Middle frontal gyrus (tissue), 1 donor: ENCODE measurements at regions not wholly inside any gene's neighbourhood (a gene's known extent, or its start where the extent isn't known, plus 50 kb on each side); places are given as distances from the start of the nearest gene placed in this dataset.

Source experiments
- DNase-seq: peaks from one replicate; pipeline ENCODE4 v3.0.0-alpha.2; 2015; ENCODE audit warnings: low spot score; ENCODE audit errors: extremely low spot score

GRCh38 chr12:3964439-3964838 lies 91.2 kb upstream of the PARP11 start:
- no peak for DNase-seq

DNA sequence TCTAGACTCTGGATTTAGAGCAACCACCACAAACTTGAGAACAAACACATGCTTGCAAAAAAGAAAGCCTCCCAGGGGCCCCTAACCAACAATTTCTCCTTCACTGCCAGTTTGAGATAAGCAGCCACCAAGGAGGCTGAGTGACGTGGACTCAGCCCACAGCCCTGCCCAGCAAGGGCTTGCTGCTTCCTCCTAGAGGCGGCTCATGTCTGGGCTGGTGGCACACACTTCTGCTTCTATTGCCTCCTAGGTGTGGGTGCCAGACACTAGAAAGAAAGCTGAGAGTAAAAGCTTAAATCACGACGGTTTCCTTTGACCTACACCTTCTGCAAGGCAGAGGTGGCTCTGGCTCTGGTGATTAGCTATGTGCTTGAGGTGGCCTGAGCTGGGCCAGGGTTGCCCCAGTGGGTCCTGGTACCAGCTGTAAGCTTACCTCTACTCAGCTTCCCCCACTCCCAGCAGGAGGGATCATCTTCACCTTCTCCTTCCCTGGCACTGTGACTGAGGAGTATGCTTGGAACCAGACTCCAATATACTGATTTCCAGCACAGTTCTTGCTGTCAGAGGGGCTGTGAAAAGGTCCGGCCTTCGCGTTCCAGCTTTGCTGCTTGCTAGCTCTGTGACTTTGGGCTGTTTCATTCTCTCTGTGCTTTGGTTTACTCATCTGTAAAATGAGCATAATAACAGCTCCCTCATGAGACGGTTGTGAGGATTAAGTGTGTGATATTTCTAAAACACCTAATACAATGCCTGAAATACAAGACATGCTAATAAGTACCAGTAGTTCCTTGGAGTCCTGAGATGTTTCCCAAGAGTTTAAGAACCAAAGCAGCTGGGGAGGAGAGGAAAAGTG lies 89.7 kb upstream of the PARP11 start:
- DNase-seq: no peak

DNA sequence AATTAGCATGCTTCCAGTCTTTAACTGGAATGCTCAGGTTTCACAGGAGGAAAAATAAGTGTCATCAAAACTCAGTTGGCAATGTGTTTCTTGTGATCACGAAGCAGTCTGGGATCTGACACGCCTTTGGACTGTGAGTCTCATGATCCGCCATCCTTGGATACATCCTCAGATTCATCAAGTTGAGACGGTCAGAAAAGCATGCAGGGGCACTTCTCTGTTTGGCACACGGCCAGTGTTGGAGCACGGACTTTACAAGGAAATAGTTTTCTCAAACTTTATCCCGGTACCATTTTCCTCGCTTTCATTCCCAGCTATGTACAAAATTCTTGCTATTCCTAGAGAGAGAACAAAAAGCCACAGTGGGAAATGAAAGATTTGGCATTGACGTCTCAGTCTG lies 88.4 kb upstream of the PARP11 start:
- no peak for DNase-seq

- no peak for DNase-seq
Measured at GRCh38 chr12:3959799-3960560, 86.8 kb upstream of the PARP11 start.

- DNase-seq: no peak
Measured at GRCh38 chr12:3958534-3958933, 85.3 kb upstream of the PARP11 start.

GRCh38 chr12:3951380-3952135 lies 78.4 kb upstream of the PARP11 start:
- DNase-seq: no peak

DNA sequence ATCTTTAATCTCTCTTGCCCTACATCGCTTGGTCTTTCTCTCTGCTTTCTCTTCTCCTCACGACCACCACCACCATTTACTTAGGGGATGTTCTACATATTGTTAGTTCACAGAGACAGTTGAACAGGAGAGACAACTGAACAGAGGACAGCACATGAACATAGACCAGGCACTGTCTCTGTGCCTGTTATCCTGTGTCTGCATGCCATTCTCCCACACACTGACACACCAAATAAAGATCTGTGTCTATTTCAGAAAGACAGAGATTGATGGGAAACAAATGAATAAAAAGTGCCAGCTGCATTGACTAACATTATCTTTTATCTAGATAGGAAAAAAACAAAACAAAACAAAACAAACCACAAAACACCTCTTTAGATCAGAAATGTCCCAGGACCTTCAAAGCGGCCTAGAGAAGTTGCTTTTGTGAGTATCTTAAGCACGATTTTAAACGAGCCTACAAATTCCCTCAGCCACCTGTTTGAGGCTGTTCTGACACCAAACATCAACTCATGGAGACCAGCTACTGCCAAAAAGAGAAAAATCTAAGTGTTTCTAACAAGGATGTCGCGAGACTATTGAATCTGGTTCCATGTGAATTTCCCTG lies 77.6 kb upstream of the PARP11 start:
- DNase-seq: no peak

DNA sequence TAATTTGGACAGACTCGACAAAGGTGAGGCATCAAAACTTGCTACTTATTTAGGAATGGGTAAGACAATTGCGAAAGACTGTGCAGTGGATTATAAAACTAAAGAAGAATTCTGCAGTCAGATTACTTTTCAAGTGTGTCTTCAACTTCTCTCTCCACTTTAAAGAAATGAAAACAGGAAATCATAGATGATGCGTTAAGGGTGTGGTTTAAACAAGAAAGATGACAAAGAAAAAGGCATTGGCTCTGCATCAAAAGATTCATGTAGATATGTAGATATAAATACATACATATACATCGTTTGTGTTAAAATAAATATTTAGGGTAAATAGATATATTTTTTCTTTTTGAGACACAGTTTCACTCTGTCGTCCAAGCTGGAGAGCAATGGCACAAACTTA lies 74.6 kb upstream of the PARP11 start:
- DNase-seq: no peak

- DNase-seq: no peak
Measured at GRCh38 chr12:3945671-3946070, 72.5 kb upstream of the PARP11 start.

- no peak for DNase-seq
Measured at GRCh38 chr12:3944620-3945019, 71.4 kb upstream of the PARP11 start.

DNA sequence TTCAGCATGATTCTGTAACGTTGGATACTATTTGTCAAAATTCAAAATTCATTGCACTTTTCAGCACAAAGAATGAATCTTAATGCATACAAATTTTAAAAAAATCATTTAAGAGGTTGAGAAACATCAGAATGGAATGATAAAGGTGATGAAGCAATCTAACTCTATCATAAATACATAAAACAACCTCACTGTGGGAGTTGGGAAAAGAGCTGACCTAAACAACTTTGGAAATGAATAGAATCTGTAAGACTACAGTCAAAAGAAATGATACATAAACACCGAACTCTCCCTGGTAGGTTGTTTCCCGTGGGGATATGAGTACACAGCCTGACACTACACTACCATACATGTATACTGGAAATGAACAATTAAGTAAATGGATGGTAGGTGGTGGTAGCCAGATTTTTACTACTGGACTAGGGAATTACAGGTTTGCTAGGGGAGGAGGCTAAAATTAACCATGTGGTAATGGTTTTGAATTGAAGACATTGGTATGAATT lies 64.9 kb upstream of the PARP11 start:
- DNase-seq: no peak

DNA sequence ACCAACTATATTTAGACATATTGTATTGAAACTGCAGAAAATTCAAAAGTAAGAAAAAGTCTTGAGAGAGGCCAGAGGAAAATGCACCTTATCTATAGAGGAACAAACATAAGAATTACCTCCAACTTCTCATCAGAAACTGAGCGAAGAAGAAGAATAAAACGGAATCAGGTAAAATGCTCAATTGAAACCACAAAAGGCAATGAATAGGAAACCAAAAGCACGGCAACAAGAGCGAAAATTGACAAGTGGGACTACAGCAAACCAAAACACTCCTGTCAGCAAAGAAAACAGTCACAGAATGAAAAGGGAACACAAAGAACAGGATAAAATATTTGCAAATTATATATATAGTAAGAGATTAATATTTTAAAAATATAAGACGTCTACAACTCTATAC lies 61.9 kb upstream of the PARP11 start:
- DNase-seq: no peak

- no peak for DNase-seq
Measured at GRCh38 chr12:3933819-3934192, 60.6 kb upstream of the PARP11 start.

DNA sequence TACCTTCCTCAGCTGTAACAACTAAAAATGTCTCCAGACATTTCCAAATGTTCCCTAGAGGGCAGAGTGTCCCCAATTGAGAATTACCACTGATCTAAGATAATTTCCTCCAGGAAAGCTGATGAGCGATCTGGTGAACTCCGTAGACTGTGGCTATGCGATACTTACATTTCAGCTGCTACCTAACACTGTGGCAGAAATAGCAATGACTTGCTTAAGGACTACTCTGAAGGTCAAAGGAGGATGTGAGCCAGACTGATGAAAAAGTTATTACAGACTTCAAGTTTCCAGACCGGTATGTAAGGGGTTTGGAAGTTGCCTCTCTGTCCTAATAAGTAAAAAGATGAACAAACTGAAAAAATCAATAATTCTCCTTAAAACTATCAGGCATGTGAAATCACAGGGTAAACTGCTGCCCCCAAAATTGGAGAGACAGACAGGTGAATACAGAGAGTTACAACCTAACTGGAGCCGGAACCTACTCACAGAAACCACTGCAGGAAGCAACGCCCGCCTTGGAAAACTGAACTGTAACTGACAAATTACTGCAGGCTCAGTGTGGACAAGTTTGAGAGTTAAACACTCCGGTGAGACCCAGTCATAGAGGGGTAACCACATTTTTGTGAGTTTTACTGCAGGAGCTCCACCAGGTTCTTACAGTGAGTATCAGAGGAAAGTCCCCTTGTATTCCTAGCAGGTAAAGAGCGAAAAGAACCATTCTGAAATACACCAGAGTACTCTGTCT lies 60.0 kb upstream of the PARP11 start:
- DNase-seq: no peak

DNA sequence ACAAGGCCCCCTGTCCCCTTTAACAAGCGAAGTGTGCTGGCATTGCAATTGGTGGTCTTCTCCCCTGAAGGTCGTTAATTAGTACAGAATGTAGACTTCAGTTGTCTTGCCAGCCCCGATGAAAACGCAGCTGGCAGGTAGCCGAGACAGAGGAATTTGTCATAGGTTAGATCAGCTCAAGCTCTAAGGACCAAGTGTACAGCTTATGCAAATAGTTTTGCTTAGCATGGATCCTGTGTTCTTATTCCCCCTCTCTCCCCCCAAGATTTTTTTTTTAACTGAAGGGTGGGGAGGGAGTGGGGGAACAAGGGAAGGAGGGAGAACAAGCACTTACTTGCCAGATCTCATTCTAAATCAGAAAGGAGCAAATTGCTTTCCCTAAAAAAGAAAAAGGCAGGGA lies 58.6 kb upstream of the PARP11 start:
- no peak for DNase-seq

DNA sequence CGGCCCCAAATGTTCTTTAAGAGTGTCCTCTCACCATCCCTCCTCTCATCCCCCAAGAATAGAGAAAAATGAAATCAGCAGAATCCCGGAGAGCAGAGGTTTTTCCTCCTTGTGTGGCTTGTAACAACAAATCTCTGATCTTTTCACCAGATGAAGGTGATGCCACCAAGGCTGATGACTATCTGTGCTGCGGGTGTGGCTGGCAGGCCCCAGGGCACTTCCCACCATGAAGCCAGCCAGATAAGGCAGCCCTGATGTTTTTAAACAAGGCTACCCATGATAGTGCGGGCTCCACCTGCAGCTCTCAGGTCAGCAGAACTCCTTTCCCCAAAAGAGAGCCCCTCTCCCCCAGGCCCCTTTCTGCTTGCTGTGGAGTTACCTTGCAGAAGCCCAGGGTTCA lies 58.0 kb upstream of the PARP11 start:
- no peak for DNase-seq

- DNase-seq: no peak
Measured at GRCh38 chr12:3929875-3930615, 56.8 kb upstream of the PARP11 start.

- DNase-seq: no peak
Measured at GRCh38 chr12:3928538-3929184, 55.5 kb upstream of the PARP11 start.

- no peak for DNase-seq
Measured at GRCh38 chr12:3925621-3926020, 52.4 kb upstream of the PARP11 start.

GRCh38 chr12:3924761-3925160 lies 51.6 kb upstream of the PARP11 start:
- DNase-seq: no peak
